IMR-90 (cell line): ENCODE measurements at regions not wholly inside any gene's neighbourhood (a gene's known extent, or its start where the extent isn't known, plus 50 kb on each side); places are given as distances from the start of the nearest gene placed in this dataset.

Experiments
- ATAC-seq: fragments of 200-7000 bp; cut with Tn5 transposase; 2 replicates; pipeline ENCODE4 v1.9.1; 2020; ENCODE audit warnings: low read depth, mild to moderate bottlenecking, moderate library complexity
- BruUV-seq: library from RNA; stranded (reverse); fragments of 400-500 nt; replicated peaks from 2 replicates; lab custom pipeline; 2021; lab: Mats Ljungman, UMichigan
- CTCF ChIA-PET: fragments of 300-600 bp; formaldehyde crosslinking; extraction: SDS; loops from one replicate; lab custom pipeline; 2021; ENCODE audit warnings: antibody characterized with exemption; lab: Yijun Ruan, JAX
- POLR2A ChIA-PET: fragments of 300-600 bp; sonication (Branson Sonifier 250); formaldehyde crosslinking; loops from one replicate; lab custom pipeline; 2022; ENCODE audit warnings: antibody characterized with exemption; ENCODE audit not compliant: unreplicated experiment; lab: Charles Lee
- DNase-seq: peaks from one replicate; pipeline ENCODE4 v3.0.0; 2013
- H2AFZ ChIP-seq: replicated peaks from 2 replicates; pipeline ENCODE3; 2013; ENCODE audit warnings: low read length, mild to moderate bottlenecking; ENCODE audit not compliant: poor library complexity
- H2AK5ac ChIP-seq: 2 replicates; pipeline ENCODE4 v1.6.1; 2013; ENCODE audit warnings: low read depth, low read length, inconsistent platforms
- H2AK9ac ChIP-seq: replicated peaks from 2 replicates; pipeline ENCODE3; 2013; ENCODE audit warnings: mild to moderate bottlenecking, low read depth, low read length, moderate library complexity; ENCODE audit not compliant: poor library complexity
- H2BK120ac ChIP-seq: 2 replicates; pipeline ENCODE4 v1.6.1; 2013; ENCODE audit warnings: low read depth, low read length, inconsistent platforms
- H2BK15ac ChIP-seq: 3 replicates; pipeline ENCODE4 v1.6.1; 2013; ENCODE audit warnings: low read depth, low read length, inconsistent platforms
- H2BK20ac ChIP-seq: 2 replicates; pipeline ENCODE4 v1.6.1; 2013; ENCODE audit warnings: low read depth, mild to moderate bottlenecking, inconsistent platforms, low read length, moderate library complexity
- H2BK5ac ChIP-seq: 2 replicates; pipeline ENCODE4 v1.6.1; 2013; ENCODE audit warnings: mild to moderate bottlenecking, low read depth, low read length, inconsistent platforms; ENCODE audit not compliant: poor library complexity, severe bottlenecking
- H3K14ac ChIP-seq: replicated peaks from 2 replicates; pipeline ENCODE4 v1.6.1; 2013; ENCODE audit warnings: low read depth, low read length, inconsistent platforms
- H3K18ac ChIP-seq: 2 replicates; pipeline ENCODE4 v1.6.1; 2013; ENCODE audit warnings: low read depth, low read length, control low read depth
- H3K23ac ChIP-seq: 2 replicates; pipeline ENCODE4 v1.6.1; 2013; ENCODE audit warnings: low read depth, low read length, inconsistent platforms
- H3K27ac ChIP-seq: 2 replicates; pipeline ENCODE4 v1.5.1; 2013; ENCODE audit warnings: mild to moderate bottlenecking, control low read depth, low read length; ENCODE audit not compliant: insufficient read depth
- H3K27me3 ChIP-seq: 2 replicates; pipeline ENCODE4 v1.6.1; 2013; ENCODE audit warnings: low read length; ENCODE audit not compliant: control insufficient read depth, insufficient read depth
- H3K36me3 ChIP-seq: 2 replicates; pipeline ENCODE4 v1.6.1; 2013; ENCODE audit warnings: low read length, mixed read lengths; ENCODE audit not compliant: control insufficient read depth, insufficient read depth
- H3K4ac ChIP-seq: 2 replicates; pipeline ENCODE4 v1.6.1; 2013; ENCODE audit warnings: low read depth, low read length, inconsistent platforms
- H3K4me1 ChIP-seq: 2 replicates; pipeline ENCODE4 v1.6.1; 2013; ENCODE audit warnings: low read length, mixed read lengths; ENCODE audit not compliant: control insufficient read depth, insufficient read depth
- H3K4me2 ChIP-seq: 2 replicates; pipeline ENCODE4 v1.6.1; 2013; ENCODE audit warnings: low read depth, mild to moderate bottlenecking, control low read depth, low read length, moderate library complexity
- H3K4me3 ChIP-seq: 2 replicates; pipeline ENCODE4 v1.5.1; 2013; ENCODE audit warnings: low read depth, mild to moderate bottlenecking, control low read depth, low read length, moderate library complexity; ENCODE audit not compliant: insufficient read depth
- H3K56ac ChIP-seq: 2 replicates; pipeline ENCODE4 v1.6.1; 2013; ENCODE audit warnings: low read length, inconsistent platforms; ENCODE audit not compliant: insufficient read depth; ENCODE audit errors: extremely low read depth
- H3K79me1 ChIP-seq, 2 experiments: 2 replicates each; pipeline ENCODE4 v1.6.1; 2013; ENCODE audit warnings: low read length in 2 of 2, inconsistent platforms in 1 of 2, low read depth in 1 of 2
- H3K9ac ChIP-seq: 2 replicates; pipeline ENCODE4 v1.6.1; 2013; ENCODE audit warnings: low read depth, low read length, control low read depth
- H3K9me1 ChIP-seq: 2 replicates; pipeline ENCODE4 v1.6.1; 2013; ENCODE audit warnings: low read length, inconsistent platforms; ENCODE audit not compliant: insufficient read depth
- H3K9me3 ChIP-seq: 2 replicates; pipeline ENCODE4 v1.6.1; 2013; ENCODE audit warnings: low read length; ENCODE audit not compliant: control insufficient read depth, insufficient read depth
- H4K20me1 ChIP-seq: 2 replicates; pipeline ENCODE4 v1.6.1; 2013; ENCODE audit warnings: low read length, inconsistent platforms; ENCODE audit not compliant: insufficient read depth
- H4K5ac ChIP-seq: 2 replicates; pipeline ENCODE4 v1.6.1; 2013; ENCODE audit warnings: mild to moderate bottlenecking, low read depth, low read length, control low read depth
- H4K8ac ChIP-seq, 2 experiments: 2 replicates each; pipeline ENCODE4 v1.6.1; 2013; ENCODE audit warnings: low read depth in 2 of 2, low read length in 2 of 2, control low read depth in 1 of 2, inconsistent platforms in 1 of 2
- H4K91ac ChIP-seq: 2 replicates; pipeline ENCODE4 v1.6.1; 2013; ENCODE audit warnings: low read depth, low read length, inconsistent platforms; ENCODE audit not compliant: insufficient read depth
- WGBS, 2 experiments: methylation state at CpG; one replicate each; pipeline versions ENCODE4 v1.1.5 to v1.1.7; 2013; ENCODE audit warnings: missing lambda C conversion rate in 2 of 2; ENCODE audit not compliant: insufficient read length in 1 of 2; ENCODE audit errors: extremely low coverage in 2 of 2; 5-methylcytosine and 5-hydroxymethylcytosine counted together
- dilution Hi-C: fragments of 300-500 bp; cut with HindIII; formaldehyde crosslinking; loops from one replicate; pipeline ENCODE4 v1.14.3; 2018; ENCODE audit warnings: low sequenced_read_pairs; ENCODE audit not compliant: unreplicated experiment
- in situ Hi-C: fragments of 300-500 bp; cut with MboI; formaldehyde crosslinking; loops from 3 replicates; pipeline ENCODE4 v1.14.3; 2019; ENCODE audit warnings: low sequenced_read_pairs, inconsistent platforms, mixed read lengths
- intact Hi-C: fragments of 100-400 bp; cut with micrococcal nuclease; formaldehyde crosslinking; loops from 2 replicates; pipeline ENCODE4 v1.10.0; 2022
- TF ChIP-seq, protein P1 (sequence below): fragments of 150-350 bp; IDR thresholded peaks from 2 replicates; pipeline ENCODE4 v1.6.1; 2017; ENCODE audit warnings: mild to moderate bottlenecking, antibody characterized with exemption, low read length, low read depth

DNA sequence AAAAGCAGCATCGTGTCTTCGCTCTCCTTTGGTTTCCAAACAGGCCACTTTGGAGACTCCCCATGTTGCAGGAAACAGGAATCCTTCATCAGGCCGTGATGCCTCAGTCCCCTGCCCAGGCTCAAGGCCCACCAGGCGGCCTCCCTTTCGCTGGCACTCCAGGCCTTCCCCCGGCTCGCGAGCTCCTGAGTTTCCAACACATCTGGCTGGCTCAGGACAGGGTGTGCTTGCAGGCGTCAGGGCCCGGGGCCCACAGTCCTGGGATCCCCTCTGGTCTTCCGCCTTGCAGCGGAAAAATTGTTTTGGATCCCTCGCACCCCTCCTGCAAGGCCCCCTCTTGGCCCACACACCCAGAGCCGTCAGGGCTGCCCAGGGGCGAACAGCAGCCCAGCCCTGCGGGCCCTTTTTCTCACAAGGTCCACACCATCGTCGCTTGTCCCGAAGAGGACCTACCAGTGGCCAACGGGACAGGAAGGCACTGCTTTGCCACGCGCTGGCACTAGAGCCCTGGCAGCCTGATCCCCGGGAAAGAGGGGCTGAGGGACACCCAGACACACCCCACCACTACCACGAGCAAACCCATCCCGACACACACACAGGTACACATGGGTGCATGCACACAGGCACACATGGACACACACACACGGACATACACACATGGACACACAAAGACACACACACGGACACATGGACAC, 1930.9 kb upstream of the DEFB115 start:
- H2AK9ac ChIP-seq, result no peak overlapping the region
- no peaks in the 10 kb centered on the region for H3K9me1 ChIP-seq
- H3K18ac ChIP-seq, result no peak overlapping the region
- in situ Hi-C loops, result no loop called here
- ATAC-seq (no peak), DNase-seq (no peak)
- no peak overlapping the region for H2BK120ac ChIP-seq
- peaks cover 29% of the 10 kb centered on the region for H3K9me3 ChIP-seq
- no TSS peak for BruUV-seq
- H2AK5ac ChIP-seq, result no peak overlapping the region
- H3K79me1 ChIP-seq, result no peaks in the 10 kb centered on the region
- dilution Hi-C loops, result no loop called here
- H2BK5ac ChIP-seq, result no peak overlapping the region
- TF ChIP-seq, protein P1, sequence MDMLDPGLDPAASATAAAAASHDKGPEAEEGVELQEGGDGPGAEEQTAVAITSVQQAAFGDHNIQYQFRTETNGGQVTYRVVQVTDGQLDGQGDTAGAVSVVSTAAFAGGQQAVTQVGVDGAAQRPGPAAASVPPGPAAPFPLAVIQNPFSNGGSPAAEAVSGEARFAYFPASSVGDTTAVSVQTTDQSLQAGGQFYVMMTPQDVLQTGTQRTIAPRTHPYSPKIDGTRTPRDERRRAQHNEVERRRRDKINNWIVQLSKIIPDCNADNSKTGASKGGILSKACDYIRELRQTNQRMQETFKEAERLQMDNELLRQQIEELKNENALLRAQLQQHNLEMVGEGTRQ, result no peak
- H4K20me1 ChIP-seq, result no peaks in the 10 kb centered on the region
- no peak overlapping the region for H2BK20ac ChIP-seq
- H4K91ac ChIP-seq, result no peak overlapping the region
- no peak overlapping the region for H3K23ac ChIP-seq
- H3K27ac ChIP-seq, result no peak overlapping the region
- no peaks in the 10 kb centered on the region for H3K27me3 ChIP-seq
- H3K14ac ChIP-seq, result no peak overlapping the region
- H3K4me3 ChIP-seq, result no peak overlapping the region
- no peak overlapping the region for H3K4me2 ChIP-seq
- 46% methylated on average over 23 of the region's 27 CpGs; no CpG with 5 or more reads in 1 of the 2 experiments for WGBS, 2 experiments
- H2BK15ac ChIP-seq, result no peak overlapping the region
- no peak overlapping the region for H3K9ac ChIP-seq
- H4K8ac ChIP-seq, result no peak overlapping the region
- H2AFZ ChIP-seq, result no peak overlapping the region
- no peak overlapping the region for H3K4ac ChIP-seq
- ChIA-PET POLR2A (no interaction called here), CTCF (no interaction called here)
- no peak overlapping the region for H4K5ac ChIP-seq
- H3K36me3 ChIP-seq, result no peaks in the 10 kb centered on the region
- H3K56ac ChIP-seq, result no peak overlapping the region
- H3K4me1 ChIP-seq, result no peaks in the 10 kb centered on the region
- intact Hi-C loops, result no loop called here
